Endothelial cell of umbilical vein (primary cell): ENCODE measurements at regions not wholly inside any gene's neighbourhood (a gene's known extent, or its start where the extent isn't known, plus 50 kb on each side); places are given as distances from the start of the nearest gene placed in this dataset.

Experiments used
- BruUV-seq: library from RNA; stranded (reverse); fragments of 400-500 nt; replicated peaks from 2 replicates; lab custom pipeline; 2021; lab: Mats Ljungman, UMichigan
- CTCF ChIA-PET: fragments of 300-600, 350-600 bp; sonication (Branson Sonifier 250); formaldehyde crosslinking; loops from one replicate; lab custom pipeline; 2021; ENCODE audit warnings: antibody characterized with exemption, inconsistent platforms; lab: Charles Lee
- POLR2A ChIA-PET: fragments of 300-600, 350-600 bp; sonication (Branson Sonifier 250); formaldehyde crosslinking; loops from one replicate; lab custom pipeline; 2021; ENCODE audit warnings: antibody characterized with exemption, inconsistent platforms; lab: Charles Lee
- DNase-seq: peaks from one replicate; pipeline ENCODE4 v3.0.0-alpha.2; 2011; ENCODE audit warnings: low read depth, low spot score
- FAIRE-seq: peaks from 2 replicates; lab custom pipeline; 2011; peaks lifted over from hg19 to GRCh38; lab: Jason Lieb, UNC
- H2AFZ ChIP-seq: 2 replicates; pipeline ENCODE4 v1.6.0; 2012; ENCODE audit warnings: low read depth, low read length, control low read depth, inconsistent platforms
- H3K27ac ChIP-seq: 2 replicates; pipeline ENCODE4 v1.5.1; 2011; ENCODE audit warnings: low read depth, mild to moderate bottlenecking, control low read depth, low read length, moderate library complexity; ENCODE audit not compliant: insufficient read depth
- H3K27me3 ChIP-seq, 2 experiments: 2 replicates each; pipeline versions ENCODE4 v1.6.0 to v1.6.1; 2011; ENCODE audit warnings: low read length in 2 of 2, mixed read lengths in 1 of 2; ENCODE audit not compliant: control insufficient read depth in 2 of 2, insufficient read depth in 2 of 2
- H3K36me3 ChIP-seq, 2 experiments: 2 replicates in 1 of 2; 3 replicates in 1 of 2; pipeline ENCODE4 v1.5.1; 2011; ENCODE audit warnings: low read length in 2 of 2, mild to moderate bottlenecking in 1 of 2, moderate library complexity in 1 of 2; ENCODE audit not compliant: control insufficient read depth in 2 of 2, insufficient read depth in 2 of 2; ENCODE audit errors: extremely low read depth in 1 of 2
- H3K4me1 ChIP-seq: 3 replicates; pipeline ENCODE4 v1.5.1; 2011; ENCODE audit warnings: mild to moderate bottlenecking, low read length; ENCODE audit not compliant: control insufficient read depth, insufficient read depth; ENCODE audit errors: extremely low read depth
- H3K4me2 ChIP-seq: 2 replicates; pipeline ENCODE4 v1.6.1; 2011; ENCODE audit warnings: low read length, control low read depth, mixed read lengths; ENCODE audit not compliant: insufficient read depth
- H3K4me3 ChIP-seq, 3 experiments: fragments of 200-600 bp in 1 of 3; sonication (generic), shearing (Covaris generic) in 1 of 3; replicated peaks in 1 of 3; 2 replicates each; pipeline ENCODE4 v1.5.1; 2011 to 2016; ENCODE audit warnings: control low read depth in 3 of 3, low read length in 3 of 3, mild to moderate bottlenecking in 2 of 3, inconsistent platforms in 1 of 3, low read depth in 1 of 3, moderate library complexity in 1 of 3; ENCODE audit not compliant: insufficient read depth in 1 of 3
- H3K79me2 ChIP-seq: 2 replicates; pipeline ENCODE4 v1.6.0; 2012; ENCODE audit warnings: low read length, inconsistent platforms; ENCODE audit not compliant: control insufficient read depth, insufficient read depth
- H3K9ac ChIP-seq: replicated peaks from 2 replicates; pipeline ENCODE3; 2011; ENCODE audit warnings: low read length, control low read depth; ENCODE audit not compliant: insufficient read depth; ENCODE audit errors: extremely low read depth
- H3K9me1 ChIP-seq: replicated peaks from 3 replicates; pipeline ENCODE4 v1.6.0; 2011; ENCODE audit warnings: mild to moderate bottlenecking, low read length; ENCODE audit not compliant: control insufficient read depth, insufficient read depth; ENCODE audit errors: extremely low read depth
- H3K9me3 ChIP-seq: replicated peaks from 2 replicates; pipeline ENCODE4 v1.5.1; 2012; ENCODE audit warnings: low read length, inconsistent platforms; ENCODE audit not compliant: control insufficient read depth, insufficient read depth
- H4K20me1 ChIP-seq: replicated peaks from 2 replicates; pipeline ENCODE3; 2011; ENCODE audit warnings: mild to moderate bottlenecking, low read length; ENCODE audit not compliant: control insufficient read depth, insufficient read depth; ENCODE audit errors: extremely low read depth
- EZH2 ChIP-seq: IDR thresholded peaks from 2 replicates; pipeline ENCODE4 v1.6.1; 2012; ENCODE audit warnings: borderline replicate concordance, low read depth, mild to moderate bottlenecking, moderate library complexity, low read length, inconsistent platforms; ENCODE audit not compliant: severe bottlenecking
- FOS ChIP-seq: IDR thresholded peaks from 2 replicates; pipeline ENCODE4 v1.6.1; 2011; ENCODE audit warnings: mild to moderate bottlenecking, low read length, moderate library complexity, borderline replicate concordance; ENCODE audit not compliant: insufficient read depth
- GATA2 ChIP-seq: IDR thresholded peaks from 2 replicates; pipeline ENCODE4 v1.7.0; 2011; ENCODE audit warnings: low read depth, mild to moderate bottlenecking, moderate library complexity, mixed read lengths, low read length; ENCODE audit not compliant: insufficient read length, insufficient read depth
- JUN ChIP-seq: IDR thresholded peaks from 2 replicates; pipeline ENCODE4 v1.6.1; 2011; ENCODE audit warnings: borderline replicate concordance, low read depth; ENCODE audit not compliant: insufficient read length, insufficient read depth
- MYC ChIP-seq: IDR thresholded peaks from one replicate; pipeline ENCODE4 v1.6.1; 2011; ENCODE audit warnings: mild to moderate bottlenecking, low read depth, low read length
- POLR2A ChIP-seq: IDR thresholded peaks from 2 replicates; pipeline ENCODE4 v1.6.1; 2012; ENCODE audit warnings: low read depth, mild to moderate bottlenecking, control low read depth, low read length
- POLR2AphosphoS5 ChIP-seq: IDR thresholded peaks from 2 replicates; pipeline ENCODE4 v1.6.1; 2012; ENCODE audit warnings: low read depth, mild to moderate bottlenecking, control low read depth, low read length, moderate library complexity; ENCODE audit not compliant: insufficient read depth
- dilution Hi-C: fragments of 300-500 bp; cut with MboI; formaldehyde crosslinking; loops from one replicate; pipeline ENCODE4 v1.15.0; 2019; ENCODE audit warnings: low sequenced_read_pairs; ENCODE audit not compliant: extremely low pct_ligation_motif_present
- intact Hi-C: fragments of 100-400 bp; cut with micrococcal nuclease; formaldehyde crosslinking; loops from one replicate; pipeline ENCODE4 v1.10.0; 2022
- TF ChIP-seq, protein P1 (sequence below), 2 donors: IDR thresholded peaks; 1 replicate in 1 of 2; 2 replicates in 1 of 2; pipeline ENCODE4 v1.5.1; 2011; ENCODE audit warnings: low read length in 2 of 2, mild to moderate bottlenecking in 2 of 2, moderate library complexity in 2 of 2, control low read depth in 1 of 2, inconsistent platforms in 1 of 2, low read depth in 1 of 2; ENCODE audit not compliant: insufficient read depth in 1 of 2; ENCODE audit errors: extremely low read depth in 1 of 2
- TF ChIP-seq, protein P2 (sequence below): IDR thresholded peaks from 2 replicates; pipeline ENCODE4 v1.6.1; 2011; ENCODE audit not compliant: insufficient read depth, insufficient read length

DNA sequence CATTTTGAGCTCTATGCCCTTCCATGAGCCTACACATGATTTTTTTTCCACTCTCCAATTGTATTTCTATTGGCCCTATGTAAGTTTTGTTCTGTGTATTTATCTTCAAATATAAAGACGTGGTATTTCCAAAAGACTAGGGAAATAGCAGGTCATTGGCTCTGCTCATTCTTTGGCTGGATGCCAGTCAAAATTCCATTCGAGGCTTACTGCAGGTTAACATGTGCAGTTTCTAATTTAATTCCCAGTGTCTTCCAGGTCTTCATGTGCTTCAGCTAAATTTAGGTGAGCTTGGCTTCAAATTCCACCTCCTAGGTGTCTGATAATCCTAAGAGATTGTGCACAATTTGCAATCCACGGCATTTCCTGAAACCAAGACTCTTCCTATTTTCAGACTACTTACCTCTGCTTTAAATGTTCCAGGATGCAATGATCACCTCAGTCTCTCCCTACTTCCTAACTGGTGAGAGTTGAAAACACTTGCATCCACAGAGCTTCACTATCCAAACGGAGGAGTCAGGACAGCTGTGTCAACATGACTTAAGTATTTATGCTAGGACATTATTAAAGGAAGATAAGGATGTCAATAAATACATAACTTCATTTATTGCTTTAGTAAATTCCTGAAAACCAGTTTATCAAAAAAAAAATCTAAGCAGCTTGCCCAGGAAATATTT is 236.1 kb downstream of the COL12A1 start:
- H3K79me2 ChIP-seq: no peaks in the 10 kb centered on the region
- peak; percentile 29 for TF ChIP-seq GATA2
- TF ChIP-seq, protein P1, sequence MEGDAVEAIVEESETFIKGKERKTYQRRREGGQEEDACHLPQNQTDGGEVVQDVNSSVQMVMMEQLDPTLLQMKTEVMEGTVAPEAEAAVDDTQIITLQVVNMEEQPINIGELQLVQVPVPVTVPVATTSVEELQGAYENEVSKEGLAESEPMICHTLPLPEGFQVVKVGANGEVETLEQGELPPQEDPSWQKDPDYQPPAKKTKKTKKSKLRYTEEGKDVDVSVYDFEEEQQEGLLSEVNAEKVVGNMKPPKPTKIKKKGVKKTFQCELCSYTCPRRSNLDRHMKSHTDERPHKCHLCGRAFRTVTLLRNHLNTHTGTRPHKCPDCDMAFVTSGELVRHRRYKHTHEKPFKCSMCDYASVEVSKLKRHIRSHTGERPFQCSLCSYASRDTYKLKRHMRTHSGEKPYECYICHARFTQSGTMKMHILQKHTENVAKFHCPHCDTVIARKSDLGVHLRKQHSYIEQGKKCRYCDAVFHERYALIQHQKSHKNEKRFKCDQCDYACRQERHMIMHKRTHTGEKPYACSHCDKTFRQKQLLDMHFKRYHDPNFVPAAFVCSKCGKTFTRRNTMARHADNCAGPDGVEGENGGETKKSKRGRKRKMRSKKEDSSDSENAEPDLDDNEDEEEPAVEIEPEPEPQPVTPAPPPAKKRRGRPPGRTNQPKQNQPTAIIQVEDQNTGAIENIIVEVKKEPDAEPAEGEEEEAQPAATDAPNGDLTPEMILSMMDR (IDR thresholded peaks at IDR 0.05; ENCODE audit: extremely low read depth in 1 of 2, insufficient read depth in 1 of 2, low read depth in 1 of 2, low read length in 2 of 2): no peak
- TF ChIP-seq, protein P2, sequence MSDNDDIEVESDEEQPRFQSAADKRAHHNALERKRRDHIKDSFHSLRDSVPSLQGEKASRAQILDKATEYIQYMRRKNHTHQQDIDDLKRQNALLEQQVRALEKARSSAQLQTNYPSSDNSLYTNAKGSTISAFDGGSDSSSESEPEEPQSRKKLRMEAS: no peak
- H3K4me2 ChIP-seq: peak overlapping the region; percentile 25
- DNase-seq (peak; percentile 80), FAIRE-seq (peak; percentile 8)
- CTCF ChIA-PET: interaction anchor here (1.0 to 1.3 kb wide), 4 partner anchors 19 to 236 kb away, joined by 3 to 4 read pairs (median 3); partner anchors contain the start of gene COL12A1
- H3K27ac ChIP-seq: no peak overlapping the region
- no peak overlapping the region for H2AFZ ChIP-seq
- peaks cover 18% of the 10 kb centered on the region for H3K4me1 ChIP-seq
- BruUV-seq: no TSS peak
- POLR2A ChIA-PET: no interaction called here
- dilution Hi-C loops: no loop called here
- no peaks in the 10 kb centered on the region for H3K9me1 ChIP-seq
- H3K4me3 ChIP-seq: no peak overlapping the region
- no peaks in the 10 kb centered on the region for H4K20me1 ChIP-seq
- no peaks in the 10 kb centered on the region for H3K36me3 ChIP-seq
- no peaks in the 10 kb centered on the region for H3K9me3 ChIP-seq
- intact Hi-C loops: loop anchor here (1.0 to 10.0 kb wide), 4 partner anchors 13 to 832 kb away; partner anchors contain the start of gene COL12A1
- no peak overlapping the region for H3K9ac ChIP-seq
- no peaks in the 10 kb centered on the region for H3K27me3 ChIP-seq

DNA sequence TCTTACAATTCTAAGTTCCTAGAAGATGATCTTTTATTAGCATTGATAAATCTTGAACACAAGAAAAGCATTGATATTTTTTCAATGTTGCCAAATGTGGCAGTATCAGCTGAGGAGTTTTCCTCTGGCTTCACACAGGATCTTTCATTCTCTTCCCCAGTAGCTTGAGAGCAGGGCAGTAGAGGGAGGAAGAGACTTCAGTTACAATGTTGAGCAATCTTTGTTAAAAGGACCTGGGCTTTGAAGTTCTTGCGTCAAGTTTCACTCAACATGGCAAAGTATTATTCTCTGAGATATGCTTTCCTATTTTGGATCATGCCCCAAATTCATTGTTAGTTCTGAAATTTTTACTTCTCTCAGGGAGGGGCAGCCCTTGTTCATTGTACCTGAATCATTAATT is 238.0 kb downstream of the COL12A1 start:
- BruUV-seq: no TSS peak
- ChIA-PET POLR2A (no interaction called here), CTCF (interaction anchor here (1.0 kb wide), 1 partner anchor 241 kb away, joined by 4 read pairs; no protein-coding TSS in a partner anchor)
- Histone ChIP-seq H2AFZ (no peak overlapping the region), H3K27me3 (no peaks in the 10 kb centered on the region), H3K27ac (no peak overlapping the region), H3K9me3 (no peaks in the 10 kb centered on the region), H3K79me2 (no peaks in the 10 kb centered on the region), H3K36me3 (no peaks in the 10 kb centered on the region), H3K4me3 (no peak overlapping the region), H3K4me1 (peaks cover 14% of the 10 kb centered on the region), H3K9ac (no peak overlapping the region), H4K20me1 (no peaks in the 10 kb centered on the region), H3K4me2 (no peak overlapping the region), H3K9me1 (no peaks in the 10 kb centered on the region)
- no peak for FAIRE-seq
- no peak for DNase-seq
- TF ChIP-seq, protein P1 (IDR thresholded peaks at IDR 0.05; ENCODE audit: extremely low read depth in 1 of 2, insufficient read depth in 1 of 2, low read depth in 1 of 2, low read length in 2 of 2): no peak
- TF ChIP-seq POLR2A (no peak), EZH2 (no peak), FOS (no peak), GATA2 (no peak), POLR2AphosphoS5 (no peak), MYC (no peak), JUN (no peak)
- TF ChIP-seq, protein P2: no peak
- dilution Hi-C loops (no loop called here), intact Hi-C loops (loop anchor here (10.0 kb wide), 1 partner anchor 363 kb away; no protein-coding TSS in a partner anchor)
